GM18867 (cell line): ENCODE measurements at regions not wholly inside any gene's neighbourhood (a gene's known extent, or its start where the extent isn't known, plus 50 kb on each side); places are given as distances from the start of the nearest gene placed in this dataset.

ENCODE experiments used
- ATAC-seq: cut with Tn5 transposase; IDR thresholded peaks from one replicate; pipeline ENCODE4 v1.9.1; 2021; ENCODE audit warnings: mild to moderate bottlenecking, moderate library complexity; ENCODE audit not compliant: unreplicated experiment

DNA sequence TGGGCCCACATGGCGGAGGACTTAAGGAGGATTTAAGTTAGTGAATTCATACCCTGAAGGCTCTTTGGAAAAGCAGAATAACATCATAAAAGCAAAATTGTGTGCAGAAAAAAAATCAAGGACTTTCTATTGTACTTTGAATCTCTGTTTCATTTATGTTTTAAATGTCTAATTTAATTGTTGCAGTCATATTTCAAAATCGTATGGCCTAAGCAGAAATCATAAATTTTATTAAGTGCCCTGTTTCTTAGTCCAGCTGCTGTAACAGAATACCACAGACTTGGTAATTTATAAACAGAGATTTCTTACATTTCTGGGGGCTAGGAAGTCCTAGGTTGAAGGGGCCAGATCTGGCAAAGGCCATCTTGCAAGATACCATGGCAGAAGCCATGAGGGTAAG, 555.6 kb downstream of the LTN1 start:
- ATAC-seq, result no peak

DNA sequence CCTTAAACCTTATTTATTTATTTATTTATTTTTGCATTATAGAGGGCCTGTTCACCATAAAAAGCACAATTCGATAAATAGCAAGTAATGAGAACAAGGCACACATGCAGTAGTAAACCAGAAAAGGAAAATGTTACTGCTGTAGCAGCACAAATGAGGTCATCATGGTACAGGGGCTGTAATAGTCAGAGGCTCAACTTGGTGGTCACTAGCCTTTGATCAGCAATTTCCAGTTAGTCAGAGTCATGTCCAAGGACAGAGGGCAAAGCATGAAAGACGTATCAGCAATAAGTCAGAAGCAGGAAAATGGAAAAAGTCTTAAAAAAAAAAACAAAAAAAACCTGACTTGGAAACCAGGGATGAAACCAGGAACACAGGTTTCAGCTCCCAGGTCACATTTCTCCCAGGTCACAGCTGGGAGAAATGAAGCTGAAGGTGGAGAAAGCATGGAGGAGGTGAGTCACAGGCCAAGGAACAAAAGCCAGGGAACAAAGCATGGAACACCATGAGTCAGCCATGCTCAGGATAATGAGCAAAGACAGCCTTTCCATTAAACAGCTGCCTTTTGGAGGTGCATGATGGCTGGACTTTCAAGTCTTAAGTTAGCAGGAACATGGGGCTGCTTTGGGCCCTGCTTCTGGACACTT, 556.3 kb downstream of the LTN1 start:
- ATAC-seq, result no peak

DNA sequence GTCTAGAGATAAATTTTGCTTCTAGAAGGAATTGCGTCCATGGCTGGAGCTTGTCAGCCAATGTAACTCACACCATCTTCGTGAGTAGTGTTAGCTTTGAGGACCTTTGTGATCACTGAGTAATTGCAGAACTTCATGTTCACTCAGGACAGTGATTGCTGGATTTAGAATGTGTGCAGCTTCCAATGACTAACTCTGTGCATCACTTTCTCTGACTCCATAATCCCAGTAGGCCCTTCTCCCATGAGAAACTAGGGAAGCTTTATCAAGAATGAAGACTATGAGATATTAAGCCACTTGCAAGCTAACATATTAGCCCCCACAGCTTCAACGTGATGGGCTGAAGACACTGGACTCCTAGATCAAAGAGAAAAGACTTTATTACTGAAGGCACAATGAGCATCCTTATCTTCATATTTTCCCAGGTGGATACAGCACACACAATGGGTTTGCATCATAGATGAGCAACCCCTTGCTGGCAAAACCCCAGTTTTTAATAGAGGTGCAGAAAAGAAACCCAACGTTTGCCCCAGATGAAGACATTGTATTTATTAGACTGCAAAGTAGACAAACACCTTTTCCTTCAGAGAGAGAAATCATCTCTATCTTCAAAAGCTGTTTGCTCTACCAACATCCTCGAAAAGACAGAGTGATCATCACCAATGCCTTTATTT, 561.0 kb downstream of the LTN1 start:
- ATAC-seq, result no peak

DNA sequence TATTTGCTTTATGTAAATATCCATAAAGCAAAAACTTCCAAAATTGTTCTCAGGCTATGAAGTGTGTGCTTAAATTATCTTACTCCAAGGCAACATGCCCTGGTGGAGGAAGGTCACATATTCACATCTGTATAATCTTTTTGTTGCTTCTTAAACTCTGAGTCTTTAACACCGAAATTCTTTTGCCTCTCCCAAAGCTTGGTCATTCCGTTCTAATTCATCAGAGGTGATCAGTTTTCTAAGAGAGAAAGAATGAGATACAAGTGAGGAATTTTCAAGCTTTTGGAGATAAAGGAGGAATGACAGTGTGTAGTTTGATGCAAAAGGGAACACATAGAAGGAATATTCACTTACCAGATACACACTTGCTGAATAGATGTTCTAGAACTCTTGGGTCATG, 561.7 kb downstream of the LTN1 start:
- no peak for ATAC-seq

DNA sequence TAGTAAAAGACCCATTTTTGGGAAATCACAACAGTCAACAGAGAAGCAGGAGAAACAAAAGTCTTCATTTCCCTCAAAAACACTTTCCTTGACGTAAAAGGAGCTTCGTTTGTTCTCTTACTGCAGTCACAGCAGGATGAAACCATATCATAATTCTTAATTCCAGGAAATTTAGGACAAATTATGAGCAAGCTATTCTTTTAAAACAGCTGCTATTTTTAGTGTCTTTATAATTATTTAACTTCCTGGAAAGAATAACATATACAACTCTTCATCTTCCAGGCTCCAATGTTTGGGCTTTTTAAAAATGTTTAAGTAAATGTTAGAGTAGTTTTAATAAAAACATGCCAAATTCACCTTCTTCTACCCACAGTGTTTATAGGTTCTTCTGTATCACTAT, 563.5 kb downstream of the LTN1 start:
- ATAC-seq, result no peak

DNA sequence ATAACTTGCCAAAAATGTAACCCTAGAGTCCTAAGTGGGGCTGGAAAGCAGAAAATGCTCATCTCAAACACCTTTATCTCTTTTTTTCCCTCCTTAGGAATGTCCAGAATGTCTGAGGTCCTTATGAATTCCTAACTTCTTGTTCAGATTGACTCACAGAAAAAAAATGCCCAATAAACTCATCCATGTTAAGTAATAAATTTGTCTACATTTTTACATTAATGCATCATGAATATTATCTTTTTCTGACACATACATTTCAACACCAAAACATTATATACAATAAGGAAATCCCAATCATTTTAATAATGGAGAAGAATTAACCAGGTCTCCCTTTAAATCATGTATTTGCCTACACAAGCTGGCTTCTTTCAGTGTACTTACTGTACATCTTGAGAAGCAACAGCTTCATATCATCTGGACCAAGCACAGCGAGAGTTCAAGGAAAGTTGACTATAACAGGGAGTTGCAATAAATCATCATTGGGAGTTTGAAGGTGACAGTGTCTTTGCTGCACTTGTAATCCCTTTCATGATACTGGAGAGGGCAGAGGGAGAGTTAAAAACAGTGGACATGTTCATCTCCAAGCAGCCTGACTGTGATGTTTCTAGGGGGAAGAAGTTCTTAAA, 565.2 kb downstream of the LTN1 start:
- no peak for ATAC-seq

DNA sequence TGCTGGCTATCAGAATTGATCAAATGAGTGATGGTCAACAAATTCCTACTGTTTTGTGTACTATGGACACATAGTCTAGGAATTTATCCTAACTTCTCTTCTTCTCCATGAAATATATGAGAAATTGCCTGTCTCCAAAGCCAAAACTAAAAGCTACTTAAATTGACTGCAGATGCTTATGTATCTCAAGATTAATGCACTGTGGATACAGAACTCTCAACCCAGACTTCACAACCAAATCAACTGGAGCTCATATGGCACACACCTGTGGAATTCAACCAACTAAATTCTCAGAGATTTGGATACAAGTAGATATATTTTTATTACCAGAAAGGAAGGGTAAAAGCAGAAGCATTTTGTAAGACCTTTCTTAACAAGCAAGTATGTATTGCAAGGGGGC, 566.1 kb downstream of the LTN1 start:
- no peak for ATAC-seq

DNA sequence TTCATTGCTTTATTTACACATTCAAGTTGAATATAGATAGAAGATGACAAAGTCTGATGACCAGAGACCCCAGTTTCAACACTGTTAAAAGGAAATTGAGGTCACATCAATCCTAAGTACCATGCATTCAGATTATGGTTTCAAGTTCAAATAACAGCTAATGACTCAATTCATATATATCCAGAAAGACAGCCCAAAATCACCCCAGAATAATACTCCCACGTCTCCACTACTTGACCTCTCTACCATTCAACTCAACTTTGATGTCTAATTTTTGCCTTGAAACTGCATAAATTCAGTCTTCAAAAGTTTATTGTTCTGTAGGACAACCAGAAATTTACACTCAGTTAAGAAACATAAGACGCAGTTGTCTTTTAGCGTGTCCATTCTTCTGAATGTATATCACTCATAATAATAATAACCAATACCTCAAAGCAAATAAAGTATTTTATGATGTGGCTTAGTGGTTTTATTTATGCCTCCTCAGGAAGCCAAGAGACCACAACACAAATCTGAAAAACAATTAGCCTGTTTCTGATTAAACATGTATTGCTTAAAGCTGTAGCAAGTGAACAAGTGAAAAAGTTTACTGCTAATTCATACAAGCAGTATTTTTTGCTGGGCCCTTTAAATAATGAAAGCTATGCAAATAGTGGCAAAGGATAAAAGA, 569.0 kb downstream of the LTN1 start:
- no peak for ATAC-seq

DNA sequence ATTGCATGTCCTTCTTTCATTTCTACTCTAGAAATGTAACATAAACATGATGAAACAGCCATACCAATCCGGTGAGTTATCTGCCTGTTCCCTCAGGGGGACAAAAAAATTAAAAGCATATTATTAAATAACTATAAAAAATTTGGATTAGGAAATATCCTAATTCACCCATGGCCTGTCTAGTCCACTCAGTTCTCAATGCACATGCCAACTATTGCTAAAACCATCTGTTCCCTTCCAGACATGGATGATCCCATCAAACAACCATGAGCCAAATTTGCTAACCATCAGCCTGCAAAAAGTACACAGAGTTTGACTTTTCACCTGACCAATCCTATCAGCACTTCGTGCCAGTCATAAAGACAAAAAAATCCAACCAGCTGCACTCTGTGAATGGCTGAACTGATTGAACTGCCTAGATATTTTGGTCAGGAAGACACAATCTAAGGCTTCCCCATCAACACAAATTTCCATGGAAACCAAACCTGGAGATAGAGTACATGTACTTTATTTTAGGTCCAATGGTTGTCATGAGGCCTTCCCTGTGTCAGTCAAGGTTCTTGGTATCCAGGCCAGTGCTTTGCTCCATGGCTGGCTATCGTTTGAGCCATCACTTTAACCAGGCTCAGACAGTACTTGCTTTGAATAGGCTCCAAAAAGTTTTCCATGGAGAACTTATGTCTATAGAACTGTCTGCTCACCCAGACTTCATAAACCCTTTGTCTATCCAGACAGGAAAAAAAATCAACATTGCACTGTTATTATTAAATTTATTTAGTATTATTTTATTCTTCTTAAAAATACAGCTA, 570.8 kb downstream of the LTN1 start:
- ATAC-seq, result no peak

DNA sequence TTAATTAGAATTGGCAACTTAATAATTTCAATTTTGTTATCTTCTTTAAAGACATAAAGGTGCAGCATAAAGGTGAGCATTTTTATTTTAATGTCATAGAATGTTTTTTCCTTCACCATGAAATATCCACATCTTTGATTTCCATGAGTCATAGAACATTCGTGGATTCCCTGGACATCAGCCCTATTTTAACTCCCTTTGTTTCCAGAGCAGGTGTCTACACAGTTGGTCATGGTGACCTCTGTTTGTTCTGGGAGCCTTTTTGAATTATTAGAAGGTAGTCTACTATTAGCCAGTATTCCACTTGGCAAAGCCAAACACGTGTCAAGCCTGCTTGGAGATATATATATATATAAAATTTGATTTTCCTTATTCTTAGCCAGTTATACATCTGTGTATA, 572.9 kb downstream of the LTN1 start:
- no peak for ATAC-seq

DNA sequence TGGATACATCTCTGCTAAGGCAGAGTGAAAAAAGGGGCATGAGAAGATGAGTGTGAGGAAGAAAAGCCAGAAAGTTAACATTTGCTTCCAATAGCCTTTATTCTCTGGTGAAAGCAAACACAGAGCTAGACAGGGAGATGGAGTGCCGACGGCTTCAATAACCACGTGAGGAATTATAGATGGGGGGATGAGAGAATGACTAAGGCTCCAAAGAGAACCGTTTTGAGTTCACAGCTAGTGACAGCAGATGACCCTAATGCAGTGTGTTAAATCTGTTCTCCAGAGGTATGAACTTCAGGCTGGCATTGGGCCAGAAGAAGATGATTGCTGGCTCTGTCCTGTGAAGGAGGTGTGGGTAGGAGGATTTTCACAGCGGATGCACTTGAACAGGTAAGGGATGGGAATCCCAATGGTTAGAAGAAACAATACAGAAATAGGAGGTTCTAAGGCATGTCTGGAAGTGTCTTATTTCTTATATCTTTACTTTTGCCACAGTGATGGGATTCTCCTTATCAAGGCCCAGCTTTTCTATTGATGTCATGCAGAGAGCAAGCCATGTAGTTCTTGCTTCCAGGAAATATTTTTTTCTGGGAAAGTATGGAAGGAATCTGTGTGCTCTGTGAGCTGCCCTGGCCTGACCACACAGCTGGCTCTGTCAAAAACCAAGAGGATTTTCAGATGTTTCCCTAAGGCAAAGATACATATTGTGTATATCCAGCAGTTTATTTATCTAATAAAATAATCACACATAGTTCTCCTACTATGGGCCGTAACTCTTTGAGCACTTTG, 573.8 kb downstream of the LTN1 start:
- ATAC-seq, result no peak

DNA sequence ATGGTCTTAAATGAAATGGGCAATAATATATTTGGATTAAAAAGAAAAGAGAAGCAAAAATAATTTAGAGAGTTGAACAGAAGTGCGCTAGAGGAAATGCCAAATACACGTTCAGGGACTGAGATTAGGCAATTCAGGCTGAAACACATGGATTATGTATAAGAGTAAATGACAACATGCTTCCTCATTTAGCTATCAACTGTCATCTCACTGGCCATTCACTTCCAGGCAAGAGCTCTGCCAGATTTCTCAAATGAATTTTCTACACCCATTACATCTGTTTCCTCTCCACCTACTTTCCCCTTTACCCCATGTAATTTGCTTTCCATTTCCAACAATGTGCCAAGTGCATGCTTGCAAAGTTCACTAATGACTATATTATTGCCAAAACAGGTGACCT, 582.4 kb downstream of the LTN1 start:
- ATAC-seq, result no peak

DNA sequence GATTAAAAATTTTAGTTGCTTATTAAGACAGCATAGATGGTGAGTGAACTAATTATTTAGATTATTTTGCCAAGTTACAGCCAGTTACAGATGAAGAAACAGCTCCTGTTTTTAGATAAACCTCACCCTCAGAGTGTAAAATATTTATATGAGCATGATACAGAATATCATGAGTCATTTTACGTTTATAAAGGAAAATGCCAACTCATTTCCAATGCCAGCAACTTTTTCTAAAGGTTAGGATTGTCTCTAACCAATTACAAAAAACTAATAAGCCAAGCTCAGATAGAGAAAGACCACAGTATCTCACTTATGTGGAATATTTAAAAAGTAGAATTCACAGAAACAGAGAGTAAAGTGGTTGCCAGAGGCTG, 590.1 kb downstream of the LTN1 start:
- no peak for ATAC-seq

DNA sequence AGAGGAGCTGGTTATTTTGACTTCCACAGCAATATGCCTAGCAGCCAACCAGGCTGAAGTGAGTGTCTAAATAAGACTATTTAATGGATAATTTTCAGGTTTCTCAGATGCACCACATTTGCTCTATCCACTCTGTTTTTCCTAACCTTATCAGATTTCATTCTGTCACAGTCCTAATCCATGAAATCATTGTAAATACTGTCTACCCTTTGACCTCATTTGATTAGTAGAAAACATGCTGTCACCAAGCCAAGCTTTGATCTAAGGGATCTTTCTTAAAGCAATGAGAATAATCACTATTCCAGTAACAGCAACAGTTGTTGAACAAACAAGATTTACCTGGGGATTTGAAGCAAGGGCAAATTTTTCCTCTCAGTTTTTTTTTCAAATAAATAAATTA, 595.6 kb downstream of the LTN1 start:
- no peak for ATAC-seq

DNA sequence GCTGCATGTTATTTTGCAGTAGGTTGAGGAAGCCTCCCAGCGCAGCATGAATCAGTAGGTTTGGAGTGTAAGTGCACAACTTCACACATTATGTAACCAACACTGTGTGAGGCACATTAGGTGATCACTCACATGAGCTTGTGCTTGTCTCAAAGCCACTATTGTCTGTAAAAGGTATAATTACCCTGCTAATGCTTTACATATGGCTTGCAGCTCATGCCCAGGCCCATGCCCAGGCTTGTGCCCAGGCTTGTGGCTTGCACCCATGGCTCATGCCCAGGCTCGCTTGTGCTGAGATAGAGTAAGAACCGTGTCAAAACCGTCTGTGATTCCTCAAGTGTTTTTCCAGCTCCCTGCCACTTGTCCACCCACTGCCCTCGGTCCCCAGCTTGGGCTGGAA, 596.3 kb downstream of the LTN1 start:
- ATAC-seq, result no peak

DNA sequence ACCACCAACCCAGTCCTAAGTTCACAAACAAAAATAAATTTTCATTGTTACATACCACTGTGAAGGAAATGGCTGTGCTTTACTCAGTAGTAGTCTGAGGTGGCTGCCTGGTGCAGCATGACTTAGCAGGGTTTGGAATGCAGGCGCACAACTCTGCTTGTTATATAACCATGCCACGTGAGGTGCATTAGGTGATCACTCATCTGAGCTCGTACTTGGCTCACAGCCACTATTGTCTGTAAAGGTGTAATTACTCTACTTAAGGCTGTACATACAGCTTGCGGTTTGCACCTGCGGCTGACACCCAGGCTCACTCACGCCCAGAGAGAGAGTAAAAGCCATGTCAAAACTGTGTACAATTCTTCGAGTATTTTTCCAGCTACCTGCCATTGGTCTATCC, 599.4 kb downstream of the LTN1 start:
- ATAC-seq, result no peak

DNA sequence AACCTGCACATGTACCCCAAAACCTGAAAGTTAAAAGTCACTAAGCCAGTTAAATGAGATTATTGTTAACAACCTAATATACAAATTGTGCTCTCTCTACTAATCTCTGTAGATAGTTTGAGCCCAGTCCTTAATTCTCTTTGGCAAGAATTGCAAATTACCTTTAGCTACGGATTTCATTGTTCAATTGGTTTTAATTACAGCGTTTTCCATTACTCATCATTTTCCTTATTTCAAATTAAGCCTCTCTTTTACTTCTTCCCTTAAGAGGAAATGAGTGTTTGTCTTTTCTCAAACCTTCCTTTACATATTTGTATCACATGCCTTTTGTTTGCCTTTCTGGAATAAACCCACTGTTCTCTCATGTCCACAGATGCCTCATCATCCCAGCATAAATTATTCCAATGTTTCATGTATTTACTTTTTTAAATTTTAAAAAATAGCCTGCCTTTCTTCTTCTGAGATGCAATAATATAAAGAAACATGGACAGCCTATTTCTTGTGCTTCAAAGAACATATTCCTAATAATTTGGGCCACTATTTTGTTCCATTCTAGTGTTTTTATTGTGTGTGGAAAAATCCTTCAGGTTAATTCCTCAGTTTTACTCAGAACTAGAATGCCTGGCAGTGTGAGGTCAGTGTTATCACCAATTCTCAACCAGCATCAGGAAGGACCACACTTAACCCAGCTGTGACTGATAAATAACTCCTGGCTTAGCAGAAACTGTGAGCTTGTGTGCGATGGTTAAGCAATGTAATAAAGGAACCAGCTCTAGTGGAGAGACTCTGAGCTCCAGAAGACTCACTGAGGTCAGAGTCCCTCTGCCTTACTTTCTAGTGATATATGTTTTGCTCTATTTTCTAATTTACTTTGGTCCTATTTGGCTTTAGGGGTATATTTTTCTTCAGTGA, 600.5 kb downstream of the LTN1 start:
- ATAC-seq, result no peak

DNA sequence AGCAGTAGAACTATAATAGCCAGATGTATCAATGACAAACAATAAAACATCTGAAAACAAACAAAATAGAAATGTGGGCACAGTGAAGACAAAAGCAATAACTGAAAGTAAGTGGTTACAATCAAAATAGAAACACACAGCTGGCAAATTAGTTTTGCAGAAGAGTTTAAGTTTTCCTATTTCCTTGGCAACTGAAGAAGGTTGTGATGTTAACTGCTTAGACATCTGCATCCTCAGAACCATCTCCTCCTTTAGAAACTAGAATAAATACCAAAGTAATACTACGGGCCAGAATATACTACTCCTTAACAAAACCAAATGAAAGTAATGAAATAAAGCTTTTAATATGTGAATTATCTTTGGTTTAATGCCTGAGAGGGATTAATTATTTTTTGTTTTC, 605.5 kb downstream of the LTN1 start:
- ATAC-seq, result peak; percentile 72

DNA sequence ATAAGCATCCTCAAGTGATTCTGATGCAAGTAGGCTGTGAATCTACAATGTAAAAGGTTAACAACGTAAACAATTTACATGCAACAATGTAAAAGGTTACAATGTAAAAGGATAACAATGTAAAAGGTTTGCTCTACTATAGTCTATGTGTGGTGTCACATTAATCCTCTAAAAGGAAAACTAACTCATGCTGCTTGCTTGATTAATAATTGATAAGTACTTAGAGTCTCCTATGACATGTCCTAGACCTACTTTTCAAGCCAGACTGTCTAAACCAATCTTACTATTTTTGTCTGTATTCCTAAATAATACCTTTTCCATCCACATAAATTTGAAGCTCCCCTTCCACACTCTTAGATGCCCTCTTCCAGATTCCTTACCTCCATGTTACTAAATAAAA, 606.8 kb downstream of the LTN1 start:
- ATAC-seq, result no peak
